Adrenal gland (tissue), 9 donors: ENCODE measurements at regions not wholly inside any gene's neighbourhood (a gene's known extent, or its start where the extent isn't known, plus 50 kb on each side); places are given as distances from the start of the nearest gene placed in this dataset.

Experiments
- DNase-seq, 7 donors: peaks; one replicate each; pipeline ENCODE4 v3.0.0-alpha.2; 2019 to 2020
- H3K27ac ChIP-seq, 5 donors: fragments of 200-600 bp; sonication (generic) in 4 of 5; 1 replicate in 3 of 5; 2 replicates in 2 of 5; pipeline versions ENCODE4 v1.5.1 to v1.8.0; 2016 to 2020; ENCODE audit warnings: mild to moderate bottlenecking in 1 of 5
- H3K27me3 ChIP-seq: fragments of 200-600 bp; 2 replicates; pipeline ENCODE4 v1.8.0; 2021
- H3K36me3 ChIP-seq, 2 donors: fragments of 200-600 bp; replicated peaks in 1 of 2; 1 replicate in 1 of 2; 2 replicates in 1 of 2; pipeline versions ENCODE4 v1.5.1 to v1.8.0; 2018 to 2022
- H3K4me1 ChIP-seq, 2 donors: fragments of 200-600 bp; replicated peaks in 1 of 2; 1 replicate in 1 of 2; 2 replicates in 1 of 2; pipeline versions ENCODE4 v1.5.1 to v1.8.0; 2018 to 2021
- H3K4me3 ChIP-seq, 4 donors: fragments of 200-600 bp; sonication (generic) in 3 of 4; one replicate each; pipeline ENCODE4 v1.5.1; 2016 to 2018
- H3K9me3 ChIP-seq, 3 donors: fragments of 200-600 bp; sonication (generic) in 1 of 3; replicated peaks in 1 of 3; 1 replicate in 2 of 3; 2 replicates in 1 of 3; pipeline versions ENCODE4 v1.5.1 to v1.8.0; 2016 to 2021
- CTCF ChIP-seq, 6 experiments: fragments of 450-650 bp in 4 of 6; fragments of 200-600 bp in 2 of 6; sonication (generic) in 1 of 6; IDR thresholded peaks; 1 replicate in 5 of 6; 2 replicates in 1 of 6; pipeline versions ENCODE4 v1.5.1 to v1.8.0; 2016 to 2021; ENCODE audit warnings: antibody characterized with exemption in 6 of 6, mild to moderate bottlenecking in 2 of 6, moderate library complexity in 1 of 6
- POLR2A ChIP-seq, 2 donors: fragments of 450-650 bp; IDR thresholded peaks; one replicate each; pipeline ENCODE4 v1.6.1; 2017; ENCODE audit warnings: antibody characterized with exemption in 2 of 2, mild to moderate bottlenecking in 2 of 2, moderate library complexity in 1 of 2
- WGBS, 4 donors: extraction: QIAGEN DNeasy Blood & Tissue Kit in 2 of 4; methylation state at CpG; one replicate each; pipeline versions ENCODE4 v1.1.5 to v1.1.7; 2013 to 2017; 5-methylcytosine and 5-hydroxymethylcytosine counted together
- intact Hi-C, 2 donors: fragments of 100-400 bp; cut with DNase I; formaldehyde crosslinking; loops; one replicate each; pipeline versions ENCODE4 v1.14.1 to v1.15.0; 2022 to 2023
- donor health status: healthy with polysubstance abuse.
- donor health status: Bipolar disorder and iron deficiency.
- donor health status: DM: yes; HTN: yes; CAD: no.
- donor health status: DM: no; HTN: no; CAD: no.
- donor health status: DM: no; HTN: no; CAD: no.

- WGBS, 4 donors = 83 to 92% (median 89%) methylated on average over 1 of the region's 1 CpG
- Histone ChIP-seq H3K9me3 (no peaks in the 10 kb centered on the region), H3K4me3 (no peak overlapping the region), H3K4me1 (no peaks in the 10 kb centered on the region), H3K27me3 (no peaks in the 10 kb centered on the region), H3K36me3 (no peaks in the 10 kb centered on the region), H3K27ac (no peak overlapping the region)
- no peak for DNase-seq
- TF ChIP-seq CTCF (IDR thresholded peaks at IDR 0.05) = no peak
- no peak for TF ChIP-seq POLR2A (IDR thresholded peaks at IDR 0.05)
- intact Hi-C loops = no loop called here
Observed at GRCh38 chr18:51801514-51801913, 538.5 kb upstream of the DCC start.

- Histone ChIP-seq H3K4me3 (no peak overlapping the region), H3K9me3 (no peaks in the 10 kb centered on the region), H3K27me3 (no peaks in the 10 kb centered on the region), H3K4me1 (no peaks in the 10 kb centered on the region), H3K36me3 (no peaks in the 10 kb centered on the region), H3K27ac (no peak overlapping the region)
- no peak for DNase-seq
- no peak for TF ChIP-seq POLR2A (IDR thresholded peaks at IDR 0.05)
- no peak for TF ChIP-seq CTCF (IDR thresholded peaks at IDR 0.05)
- 80 to 88% (median 83%) methylated on average over 4 of the region's 4 CpGs for WGBS, 4 donors
- intact Hi-C loops = no loop called here
Observed at GRCh38 chr18:51802569-51803428, 537.2 kb upstream of the DCC start.

GRCh38 chr18:51807336-51807735 is 532.7 kb upstream of the DCC start:
- WGBS, 4 donors = 89 to 95% (median 92%) methylated on average over 2 of the region's 2 CpGs
- Histone ChIP-seq H3K27me3 (no peaks in the 10 kb centered on the region), H3K4me3 (no peak overlapping the region), H3K9me3 (no peaks in the 10 kb centered on the region), H3K4me1 (no peaks in the 10 kb centered on the region), H3K36me3 (no peaks in the 10 kb centered on the region), H3K27ac (no peak overlapping the region)
- TF ChIP-seq CTCF (IDR thresholded peaks at IDR 0.05) = no peak
- TF ChIP-seq POLR2A (IDR thresholded peaks at IDR 0.05) = no peak
- DNase-seq = no peak
- intact Hi-C loops = no loop called here

- WGBS, 4 donors = 55 to 73% (median 69%) methylated on average over 2 of the region's 2 CpGs
- no peak for DNase-seq
- intact Hi-C loops = no loop called here
- no peak for TF ChIP-seq POLR2A (IDR thresholded peaks at IDR 0.05)
- no peak for TF ChIP-seq CTCF (IDR thresholded peaks at IDR 0.05)
- H3K4me3 ChIP-seq = no peak overlapping the region
- H3K36me3 ChIP-seq = no peaks in the 10 kb centered on the region
- no peak overlapping the region for H3K27ac ChIP-seq
- H3K4me1 ChIP-seq = no peaks in the 10 kb centered on the region
- H3K27me3 ChIP-seq = no peaks in the 10 kb centered on the region
- H3K9me3 ChIP-seq = no peaks in the 10 kb centered on the region
Observed at GRCh38 chr18:51811883-51812282, 528.1 kb upstream of the DCC start.
